AG10803 (cell line): ENCODE measurements at regions not wholly inside any gene's neighbourhood (a gene's known extent, or its start where the extent isn't known, plus 50 kb on each side); places are given as distances from the start of the nearest gene placed in this dataset.

Source experiments
- DNase-seq: peaks from one replicate; pipeline ENCODE4 v3.0.0; 2010; ENCODE audit warnings: low read depth
- H3K4me3 ChIP-seq: 2 replicates; pipeline ENCODE4 v1.5.1; 2011; ENCODE audit warnings: mild to moderate bottlenecking, low read length, control low read depth
- TF ChIP-seq, protein P1 (sequence below): conservative IDR thresholded peaks from 2 replicates; pipeline ENCODE4 v1.5.1; 2011; ENCODE audit warnings: mild to moderate bottlenecking, low read length, control low read depth, inconsistent platforms

GRCh38 chr5:61596265-61596664, 264.2 kb downstream of the ZSWIM6 start:
- DNase-seq: no peak
- no peak overlapping the region for H3K4me3 ChIP-seq
- TF ChIP-seq, protein P1, sequence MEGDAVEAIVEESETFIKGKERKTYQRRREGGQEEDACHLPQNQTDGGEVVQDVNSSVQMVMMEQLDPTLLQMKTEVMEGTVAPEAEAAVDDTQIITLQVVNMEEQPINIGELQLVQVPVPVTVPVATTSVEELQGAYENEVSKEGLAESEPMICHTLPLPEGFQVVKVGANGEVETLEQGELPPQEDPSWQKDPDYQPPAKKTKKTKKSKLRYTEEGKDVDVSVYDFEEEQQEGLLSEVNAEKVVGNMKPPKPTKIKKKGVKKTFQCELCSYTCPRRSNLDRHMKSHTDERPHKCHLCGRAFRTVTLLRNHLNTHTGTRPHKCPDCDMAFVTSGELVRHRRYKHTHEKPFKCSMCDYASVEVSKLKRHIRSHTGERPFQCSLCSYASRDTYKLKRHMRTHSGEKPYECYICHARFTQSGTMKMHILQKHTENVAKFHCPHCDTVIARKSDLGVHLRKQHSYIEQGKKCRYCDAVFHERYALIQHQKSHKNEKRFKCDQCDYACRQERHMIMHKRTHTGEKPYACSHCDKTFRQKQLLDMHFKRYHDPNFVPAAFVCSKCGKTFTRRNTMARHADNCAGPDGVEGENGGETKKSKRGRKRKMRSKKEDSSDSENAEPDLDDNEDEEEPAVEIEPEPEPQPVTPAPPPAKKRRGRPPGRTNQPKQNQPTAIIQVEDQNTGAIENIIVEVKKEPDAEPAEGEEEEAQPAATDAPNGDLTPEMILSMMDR: no peak

- TF ChIP-seq, protein P1: no peak
- no peak overlapping the region for H3K4me3 ChIP-seq
- no peak for DNase-seq
These were observed 265.6 kb downstream of the ZSWIM6 start for GRCh38 chr5:61597684-61598083.

DNA sequence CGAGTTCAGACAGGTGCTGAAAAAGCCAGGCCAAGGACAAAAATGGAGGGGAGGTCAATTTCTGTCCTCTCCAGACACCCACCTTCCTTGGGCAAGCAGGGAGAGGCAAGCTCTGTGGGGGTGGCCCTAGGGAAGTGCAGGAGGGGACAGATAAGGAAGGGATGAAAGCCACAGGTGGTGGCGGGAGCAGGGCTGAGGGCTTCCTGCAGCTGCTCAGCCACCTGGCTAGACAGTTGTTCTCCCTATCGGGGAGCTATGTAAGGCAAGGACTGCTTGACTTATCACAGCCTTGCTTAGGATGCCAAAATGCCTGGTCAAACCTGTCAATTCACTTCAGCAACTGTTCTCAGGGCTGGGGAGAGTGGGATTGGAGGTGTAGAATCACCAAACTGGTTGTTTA, 266.1 kb downstream of the ZSWIM6 start:
- TF ChIP-seq, protein P1: no peak
- DNase-seq: no peak
- no peak overlapping the region for H3K4me3 ChIP-seq

GRCh38 chr5:61599370-61600122, 267.5 kb downstream of the ZSWIM6 start:
- DNase-seq: peak; percentile 36
- TF ChIP-seq, protein P1: no peak
- no peak overlapping the region for H3K4me3 ChIP-seq

DNA sequence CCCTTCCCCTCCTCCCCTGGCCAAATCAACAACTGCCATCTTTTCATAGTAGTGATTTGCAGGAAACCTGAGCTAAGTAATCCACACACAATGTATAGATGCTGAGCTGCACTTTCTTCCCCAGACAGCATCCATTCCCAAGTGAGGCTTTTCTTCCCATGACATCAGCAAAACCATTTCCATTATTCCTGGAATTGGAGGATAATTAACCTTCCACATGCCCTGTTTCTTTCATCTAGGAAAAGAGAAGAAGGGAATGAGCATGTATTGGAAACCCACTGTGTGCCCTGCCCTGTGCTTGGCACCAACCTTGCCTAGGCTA, 268.0 kb downstream of the ZSWIM6 start:
- DNase-seq: no peak
- TF ChIP-seq, protein P1: no peak
- no peak overlapping the region for H3K4me3 ChIP-seq

- DNase-seq: no peak
- H3K4me3 ChIP-seq: no peak overlapping the region
- TF ChIP-seq, protein P1: no peak
These were observed 269.0 kb downstream of the ZSWIM6 start for GRCh38 chr5:61600945-61601511.

DNA sequence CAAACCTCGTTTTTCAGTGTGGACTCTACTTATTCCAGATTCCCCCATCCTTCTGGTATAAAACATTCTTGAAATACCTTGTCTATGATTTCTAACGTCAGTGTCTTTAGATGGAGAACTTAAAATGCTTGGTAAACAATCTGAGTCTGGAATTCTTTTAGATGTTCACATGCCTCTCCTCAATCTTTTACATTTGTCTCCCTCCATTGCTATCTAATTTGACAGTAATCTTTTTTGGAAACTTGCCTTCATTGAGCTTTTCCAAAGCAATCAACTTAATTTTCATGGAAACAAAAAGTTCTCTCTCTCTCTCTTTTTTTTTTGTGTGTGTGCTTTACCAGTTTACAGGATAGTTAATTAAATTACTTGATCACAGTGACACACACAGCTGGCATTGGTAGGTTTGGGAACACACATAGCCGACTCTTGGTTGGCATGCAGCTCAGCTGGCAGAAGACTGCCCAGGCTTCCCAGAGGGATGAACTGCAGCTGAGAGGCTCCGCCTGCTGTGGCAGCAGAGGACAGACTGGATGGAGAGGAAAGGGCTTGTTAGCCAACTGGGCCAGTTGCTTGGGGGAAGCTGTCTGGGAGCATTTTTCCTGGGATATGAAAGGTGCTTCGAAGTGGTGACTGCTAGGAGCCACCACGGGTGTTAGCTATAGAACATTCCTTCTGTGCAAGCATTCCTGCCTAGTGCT, 271.3 kb downstream of the ZSWIM6 start:
- H3K4me3 ChIP-seq: no peak overlapping the region
- DNase-seq: peak; percentile 40
- TF ChIP-seq, protein P1: peak; percentile 20; the same call in 1 of the 2 replicates
